ENCODE measurements at regions not wholly inside any gene's neighbourhood (a gene's known extent, or its start where the extent isn't known, plus 50 kb on each side); places are given as distances from the start of the nearest gene placed in this dataset.

DNA sequence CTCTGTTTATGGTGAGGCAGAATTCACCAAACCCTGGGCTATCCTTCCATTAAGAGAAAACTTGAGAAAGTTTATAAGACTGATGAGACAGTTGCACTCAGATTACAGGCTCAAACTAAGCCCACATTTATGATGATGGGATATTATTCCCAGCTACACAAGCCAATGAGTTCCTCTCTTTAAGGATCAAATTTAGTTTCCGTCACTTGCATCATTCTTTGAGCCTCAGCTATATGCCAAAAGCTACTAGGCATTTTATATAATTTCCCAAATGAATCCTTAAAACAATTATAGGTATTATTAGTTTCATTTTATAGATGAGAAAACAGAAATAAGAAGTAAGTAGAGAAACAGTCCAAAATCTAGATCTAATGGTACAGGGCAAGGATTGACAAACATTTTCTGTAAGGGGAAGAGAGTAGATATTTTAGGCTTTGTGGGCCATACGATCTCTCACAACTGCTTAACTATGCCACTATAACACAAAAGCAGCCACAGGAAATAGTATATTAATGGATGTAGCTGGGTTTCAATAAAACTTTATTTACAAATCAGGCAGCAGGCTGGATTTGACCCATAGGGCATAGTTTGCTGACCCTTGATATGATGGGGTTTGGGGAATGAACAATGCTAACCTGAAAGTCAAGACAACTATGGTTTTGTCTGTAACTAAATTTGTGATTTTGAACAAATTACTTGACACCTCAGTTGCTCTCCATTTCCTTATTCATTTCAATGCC, 91.8 kb upstream of the PLXNC1 start:
- DNase-seq (ENCODE audit: low read depth), result no peak
- no peak overlapping the region for H3K4me3 ChIP-seq (ENCODE audit: control insufficient read depth, low read depth, low read length)
- TF ChIP-seq, protein P1, sequence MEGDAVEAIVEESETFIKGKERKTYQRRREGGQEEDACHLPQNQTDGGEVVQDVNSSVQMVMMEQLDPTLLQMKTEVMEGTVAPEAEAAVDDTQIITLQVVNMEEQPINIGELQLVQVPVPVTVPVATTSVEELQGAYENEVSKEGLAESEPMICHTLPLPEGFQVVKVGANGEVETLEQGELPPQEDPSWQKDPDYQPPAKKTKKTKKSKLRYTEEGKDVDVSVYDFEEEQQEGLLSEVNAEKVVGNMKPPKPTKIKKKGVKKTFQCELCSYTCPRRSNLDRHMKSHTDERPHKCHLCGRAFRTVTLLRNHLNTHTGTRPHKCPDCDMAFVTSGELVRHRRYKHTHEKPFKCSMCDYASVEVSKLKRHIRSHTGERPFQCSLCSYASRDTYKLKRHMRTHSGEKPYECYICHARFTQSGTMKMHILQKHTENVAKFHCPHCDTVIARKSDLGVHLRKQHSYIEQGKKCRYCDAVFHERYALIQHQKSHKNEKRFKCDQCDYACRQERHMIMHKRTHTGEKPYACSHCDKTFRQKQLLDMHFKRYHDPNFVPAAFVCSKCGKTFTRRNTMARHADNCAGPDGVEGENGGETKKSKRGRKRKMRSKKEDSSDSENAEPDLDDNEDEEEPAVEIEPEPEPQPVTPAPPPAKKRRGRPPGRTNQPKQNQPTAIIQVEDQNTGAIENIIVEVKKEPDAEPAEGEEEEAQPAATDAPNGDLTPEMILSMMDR (conservative IDR thresholded peaks at IDR 0.05; ENCODE audit: control insufficient read depth, insufficient read depth, low read depth, low read length), result no peak

DNA sequence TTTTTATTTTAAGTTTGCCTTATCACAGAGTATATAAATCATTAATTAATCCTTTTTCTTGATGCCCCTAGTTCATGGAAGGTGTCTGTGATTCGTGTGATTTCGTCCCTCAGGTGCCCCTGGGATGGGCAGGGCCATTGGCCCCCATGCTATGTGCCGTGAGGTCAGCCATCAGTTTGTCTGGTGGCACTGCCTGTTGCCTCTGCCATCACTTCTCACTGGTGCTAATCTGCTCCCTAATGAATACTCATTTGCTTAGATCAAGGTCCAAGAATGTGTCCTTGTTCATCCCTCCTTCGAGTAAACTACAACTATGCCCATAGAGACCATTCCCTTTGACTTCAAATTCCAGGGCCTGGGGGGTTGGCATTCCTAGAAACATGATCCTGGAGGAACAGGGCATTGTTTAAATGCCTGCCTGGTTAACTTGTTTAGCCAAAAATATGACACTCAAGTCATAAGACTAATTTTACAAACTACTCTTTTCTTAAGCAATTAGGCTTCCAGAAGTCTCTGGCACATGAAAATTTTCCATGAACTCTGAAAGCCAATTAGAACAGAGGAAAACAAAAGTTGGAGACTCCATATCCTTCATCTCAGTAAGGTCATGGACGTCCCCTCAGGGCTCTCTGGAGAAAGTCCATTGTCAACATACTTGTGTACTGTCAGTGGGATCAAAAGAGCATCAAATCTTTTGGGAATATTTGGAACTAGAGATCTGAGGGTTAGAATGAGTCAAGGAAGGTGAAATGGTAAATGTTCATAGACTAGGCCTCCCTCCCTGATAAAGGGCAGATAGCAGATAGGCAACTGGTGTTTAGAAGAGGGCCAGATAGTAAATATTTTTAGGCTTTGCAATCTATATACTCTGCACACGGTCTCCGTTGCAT, 90.9 kb upstream of the PLXNC1 start:
- DNase-seq (ENCODE audit: low read depth), result no peak
- H3K4me3 ChIP-seq (ENCODE audit: control insufficient read depth, low read depth, low read length), result no peak overlapping the region
- TF ChIP-seq, protein P1 (conservative IDR thresholded peaks at IDR 0.05; ENCODE audit: control insufficient read depth, insufficient read depth, low read depth, low read length), result no peak

DNA sequence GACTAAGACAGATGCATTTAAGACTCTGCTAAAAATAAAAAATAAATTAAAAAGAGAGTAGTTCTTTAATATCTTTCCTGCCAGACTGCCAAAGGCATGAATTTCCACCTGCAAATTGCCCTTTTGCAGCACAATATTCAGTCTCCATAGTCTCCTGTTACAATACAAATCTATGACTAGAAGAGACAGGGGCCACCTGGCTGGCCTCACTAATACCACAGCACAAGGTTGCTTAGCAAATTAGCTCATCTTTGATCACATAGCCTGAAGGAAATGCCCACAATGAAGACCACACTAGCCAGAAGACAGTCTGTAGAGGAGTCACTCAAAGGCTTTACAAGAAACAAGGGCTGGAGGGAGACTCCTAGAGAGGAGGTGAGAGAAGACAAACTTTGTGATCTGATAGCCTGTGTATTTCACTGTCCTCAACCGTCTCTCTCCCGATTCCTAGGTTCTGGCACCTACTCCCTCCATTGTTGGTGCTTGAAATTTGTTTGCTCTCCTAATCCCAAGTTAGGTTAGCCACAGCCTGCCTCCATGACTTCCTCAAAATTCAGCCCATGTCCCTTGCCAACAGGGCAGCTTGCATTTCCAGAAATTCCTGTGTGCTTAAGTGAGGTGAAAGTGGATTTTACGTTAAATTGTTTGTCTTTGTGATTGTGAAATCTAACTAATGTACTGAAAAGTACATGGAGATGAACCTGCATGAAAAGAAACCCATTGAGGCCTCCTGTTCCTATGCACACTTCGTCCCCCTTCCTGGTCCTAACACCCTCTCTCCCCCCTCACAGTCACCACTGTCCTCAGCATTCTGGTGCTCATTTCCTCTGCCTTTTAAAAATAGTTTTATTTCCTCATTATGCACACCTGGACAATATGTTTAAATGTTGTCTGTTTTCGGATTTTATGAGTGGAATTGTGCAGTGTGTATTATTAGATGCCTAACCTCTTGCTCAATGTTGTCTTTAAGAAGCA, 88.7 kb upstream of the PLXNC1 start:
- DNase-seq (ENCODE audit: low read depth), result no peak
- TF ChIP-seq, protein P1 (conservative IDR thresholded peaks at IDR 0.05; ENCODE audit: control insufficient read depth, insufficient read depth, low read depth, low read length), result no peak
- no peak overlapping the region for H3K4me3 ChIP-seq (ENCODE audit: control insufficient read depth, low read depth, low read length)

DNA sequence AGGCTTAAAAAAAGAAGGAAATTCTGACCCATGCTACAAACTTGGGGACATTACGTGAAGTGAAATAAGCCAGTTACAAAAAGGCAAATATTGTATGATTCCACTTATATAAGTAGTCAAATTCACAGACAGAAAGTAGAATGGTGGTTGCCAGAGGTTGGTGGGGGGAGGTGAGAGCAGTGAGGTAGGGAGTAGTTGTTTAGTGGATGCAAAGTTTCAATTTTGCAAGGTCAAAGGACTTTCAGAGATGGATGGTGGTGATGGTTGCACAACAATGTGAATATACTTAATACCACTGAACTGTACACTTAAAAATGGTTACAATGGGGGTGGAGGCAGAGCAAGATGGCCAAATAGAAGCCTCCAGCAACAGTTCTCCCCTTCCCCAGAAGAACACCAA, 86.2 kb upstream of the PLXNC1 start:
- TF ChIP-seq, protein P1 (conservative IDR thresholded peaks at IDR 0.05; ENCODE audit: control insufficient read depth, insufficient read depth, low read depth, low read length), result no peak
- no peak for DNase-seq (ENCODE audit: low read depth)
- no peak overlapping the region for H3K4me3 ChIP-seq (ENCODE audit: control insufficient read depth, low read depth, low read length)

DNA sequence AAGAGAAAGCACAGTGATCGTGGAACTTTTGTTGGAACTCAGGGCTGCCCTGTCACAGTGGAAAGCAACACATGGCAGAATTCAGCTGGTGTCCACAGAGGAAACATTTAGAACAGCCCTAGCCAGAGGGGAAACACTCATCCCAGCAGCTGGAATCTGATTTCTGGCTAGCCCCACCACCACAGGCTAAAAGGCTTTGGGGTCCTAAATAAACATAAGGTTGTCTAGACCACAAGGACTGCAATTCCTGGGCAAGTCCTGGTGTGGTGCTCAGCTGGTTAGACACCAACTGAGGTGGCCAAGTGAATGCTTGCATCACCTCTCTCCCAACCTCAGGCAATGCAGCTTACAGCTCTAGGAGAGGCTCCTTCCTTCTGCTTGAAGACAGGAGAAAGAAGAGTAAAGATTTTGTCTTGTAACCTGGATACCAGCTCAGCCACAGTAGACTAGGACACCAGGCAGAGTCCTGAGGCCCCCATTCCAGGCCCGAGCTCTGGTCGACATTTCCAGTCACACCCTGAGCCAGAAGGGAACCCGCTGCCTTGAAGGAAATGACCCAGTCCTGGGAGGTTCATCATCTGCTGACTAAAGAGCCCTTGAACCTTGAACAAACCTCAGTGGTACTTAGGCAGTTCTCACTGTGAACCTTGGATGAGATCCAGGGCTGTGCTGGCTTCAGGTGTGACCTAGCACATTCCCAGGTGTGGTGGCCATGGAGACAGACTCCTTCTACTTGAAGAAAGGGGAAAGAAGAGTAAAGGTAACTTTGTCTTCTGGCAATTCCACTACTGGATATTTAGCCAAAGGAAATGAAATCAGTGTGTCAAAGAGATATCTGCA, 85.4 kb upstream of the PLXNC1 start:
- no peak for DNase-seq (ENCODE audit: low read depth)
- H3K4me3 ChIP-seq (ENCODE audit: control insufficient read depth, low read depth, low read length), result no peak overlapping the region
- TF ChIP-seq, protein P1 (conservative IDR thresholded peaks at IDR 0.05; ENCODE audit: control insufficient read depth, insufficient read depth, low read depth, low read length), result no peak

Data from fibroblast of mammary gland (primary cell).